ENCODE measurements at regions not wholly inside any gene's neighbourhood (a gene's known extent, or its start where the extent isn't known, plus 50 kb on each side); places are given as distances from the start of the nearest gene placed in this dataset.

DNA sequence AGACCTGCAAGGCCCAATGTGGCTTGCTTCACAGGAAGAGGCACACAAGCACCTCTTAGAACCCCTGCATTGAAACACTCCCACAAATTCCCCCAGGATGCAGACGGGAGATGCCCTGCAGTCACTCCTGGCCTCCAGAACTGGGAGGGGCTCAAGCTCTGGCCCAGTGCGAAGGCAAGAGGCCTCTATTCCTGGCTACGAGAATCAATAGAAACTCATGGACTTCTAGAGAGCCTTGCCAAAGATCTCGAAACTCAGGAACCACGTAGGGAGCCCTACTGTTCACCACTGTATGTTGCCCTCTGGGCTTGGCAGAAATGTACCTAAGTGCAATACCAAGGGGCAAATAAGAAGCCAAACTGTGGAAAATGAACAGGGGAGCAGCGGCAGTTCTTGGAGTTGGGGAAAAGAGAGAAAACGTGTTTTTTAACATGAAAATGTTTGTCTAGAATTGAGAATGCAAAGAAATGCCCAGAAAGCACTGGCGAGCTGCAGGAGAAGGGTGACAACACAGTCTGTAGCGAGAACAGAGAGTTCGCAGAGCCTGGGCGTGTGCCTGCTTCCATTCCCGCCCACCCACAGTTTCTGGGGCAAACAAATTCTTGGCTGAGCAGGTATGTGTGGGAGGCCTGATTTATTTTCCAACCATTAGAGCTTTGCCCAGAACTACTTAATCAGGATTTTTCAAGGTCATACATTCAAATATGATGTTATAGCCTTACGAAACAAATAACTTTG lies 260.5 kb upstream of the KLF14 start:
- TF ChIP-seq, protein P1, sequence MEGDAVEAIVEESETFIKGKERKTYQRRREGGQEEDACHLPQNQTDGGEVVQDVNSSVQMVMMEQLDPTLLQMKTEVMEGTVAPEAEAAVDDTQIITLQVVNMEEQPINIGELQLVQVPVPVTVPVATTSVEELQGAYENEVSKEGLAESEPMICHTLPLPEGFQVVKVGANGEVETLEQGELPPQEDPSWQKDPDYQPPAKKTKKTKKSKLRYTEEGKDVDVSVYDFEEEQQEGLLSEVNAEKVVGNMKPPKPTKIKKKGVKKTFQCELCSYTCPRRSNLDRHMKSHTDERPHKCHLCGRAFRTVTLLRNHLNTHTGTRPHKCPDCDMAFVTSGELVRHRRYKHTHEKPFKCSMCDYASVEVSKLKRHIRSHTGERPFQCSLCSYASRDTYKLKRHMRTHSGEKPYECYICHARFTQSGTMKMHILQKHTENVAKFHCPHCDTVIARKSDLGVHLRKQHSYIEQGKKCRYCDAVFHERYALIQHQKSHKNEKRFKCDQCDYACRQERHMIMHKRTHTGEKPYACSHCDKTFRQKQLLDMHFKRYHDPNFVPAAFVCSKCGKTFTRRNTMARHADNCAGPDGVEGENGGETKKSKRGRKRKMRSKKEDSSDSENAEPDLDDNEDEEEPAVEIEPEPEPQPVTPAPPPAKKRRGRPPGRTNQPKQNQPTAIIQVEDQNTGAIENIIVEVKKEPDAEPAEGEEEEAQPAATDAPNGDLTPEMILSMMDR (conservative IDR thresholded peaks at IDR 0.05; ENCODE audit: low read depth, low read length), result no peak
- H3K4me3 ChIP-seq (ENCODE audit: low read depth, low read length), result no peak overlapping the region
- DNase-seq (ENCODE audit: low read depth), result peak; percentile 28

DNA sequence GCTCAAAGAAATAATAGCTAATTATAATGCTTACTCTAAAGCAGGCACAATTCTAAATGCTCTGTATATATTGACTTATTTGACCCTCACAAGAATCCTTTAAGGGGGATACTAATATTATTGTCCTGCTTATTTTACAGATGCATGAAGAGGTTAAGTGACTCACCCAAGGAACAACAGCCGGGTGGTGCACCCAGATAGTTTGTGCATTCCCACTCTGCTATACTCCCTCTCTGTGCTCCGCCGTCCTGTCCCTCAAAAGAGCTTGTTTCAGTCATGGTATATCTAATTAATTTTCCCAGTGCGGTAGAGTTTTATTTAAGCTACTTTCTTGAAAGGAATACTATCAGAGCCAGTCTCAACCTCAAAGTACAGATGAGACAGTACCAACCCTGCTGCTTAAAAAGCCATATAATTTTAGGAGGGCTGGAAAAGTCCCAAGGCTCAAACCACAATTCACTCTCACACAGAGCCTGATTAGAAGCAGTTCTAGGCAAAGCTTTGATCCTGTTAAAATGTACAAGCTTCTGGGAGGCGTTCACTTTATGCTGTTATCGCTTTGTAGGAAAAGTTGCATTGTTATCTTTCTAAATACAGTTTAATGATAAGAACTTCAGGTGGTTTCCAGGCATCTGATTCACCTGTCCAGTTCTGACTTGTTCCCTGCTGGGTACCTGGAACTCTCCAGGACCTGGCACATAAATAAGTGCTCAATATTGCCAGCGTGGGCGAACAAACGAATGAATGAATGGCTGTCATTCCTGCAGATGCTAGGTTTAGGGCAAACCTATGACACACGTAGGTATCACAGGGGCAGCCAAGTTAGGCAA lies 261.5 kb upstream of the KLF14 start:
- H3K4me3 ChIP-seq (ENCODE audit: low read depth, low read length), result no peak overlapping the region
- DNase-seq (ENCODE audit: low read depth), result peak; percentile 43
- TF ChIP-seq, protein P1 (conservative IDR thresholded peaks at IDR 0.05; ENCODE audit: low read depth, low read length), result no peak

DNA sequence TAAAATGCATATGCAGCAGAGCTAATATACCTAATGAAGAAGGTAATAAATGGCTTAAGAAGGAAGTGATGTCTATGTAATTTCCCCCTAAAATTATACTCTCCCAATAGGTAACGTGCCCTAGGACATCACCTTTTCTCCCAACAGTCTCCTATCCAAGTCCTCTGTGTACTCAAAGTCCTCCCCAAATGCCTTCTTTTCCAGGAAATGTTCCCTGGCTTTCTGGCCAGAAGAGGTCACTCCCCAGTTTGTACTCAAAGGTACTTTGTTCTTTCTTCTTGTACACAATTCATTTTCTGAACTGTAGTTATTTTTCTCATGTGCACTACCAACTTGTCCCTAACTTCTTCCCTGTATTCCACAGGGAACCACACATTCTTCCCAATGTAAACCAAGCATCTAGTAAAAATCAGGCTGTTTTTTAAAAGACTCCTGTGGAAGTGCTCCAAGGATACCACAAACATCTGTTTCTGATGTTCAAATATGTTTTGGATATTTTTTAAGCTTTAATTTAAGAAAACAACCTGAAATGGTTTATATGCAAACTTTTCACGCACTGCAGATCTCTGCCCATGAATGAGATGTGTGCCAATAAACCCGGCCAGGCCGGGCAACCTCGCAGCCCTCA lies 262.3 kb upstream of the KLF14 start:
- TF ChIP-seq, protein P1 (conservative IDR thresholded peaks at IDR 0.05; ENCODE audit: low read depth, low read length), result no peak
- no peak overlapping the region for H3K4me3 ChIP-seq (ENCODE audit: low read depth, low read length)
- no peak for DNase-seq (ENCODE audit: low read depth)

DNA sequence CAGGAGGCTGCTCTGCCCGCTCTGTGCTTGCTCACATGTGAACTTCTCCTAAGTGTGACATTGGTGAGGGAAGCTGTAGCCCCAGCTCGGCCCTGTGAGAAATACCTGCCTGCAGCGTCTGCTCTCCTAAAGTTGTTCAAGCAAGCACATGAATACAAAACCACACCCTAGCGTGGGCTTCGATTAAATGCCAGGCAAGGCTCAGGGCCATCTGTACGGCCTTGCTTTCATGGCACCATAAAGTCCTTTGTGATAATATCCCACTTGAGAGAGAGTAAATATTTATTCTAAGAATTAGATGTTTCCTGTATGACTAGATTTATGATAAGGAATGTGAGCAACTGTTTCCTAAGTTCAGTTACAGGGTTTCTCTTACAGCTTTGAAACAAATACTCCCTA lies 262.8 kb upstream of the KLF14 start:
- DNase-seq (ENCODE audit: low read depth), result peak; percentile 57
- no peak overlapping the region for H3K4me3 ChIP-seq (ENCODE audit: low read depth, low read length)
- TF ChIP-seq, protein P1 (conservative IDR thresholded peaks at IDR 0.05; ENCODE audit: low read depth, low read length), result no peak

DNA sequence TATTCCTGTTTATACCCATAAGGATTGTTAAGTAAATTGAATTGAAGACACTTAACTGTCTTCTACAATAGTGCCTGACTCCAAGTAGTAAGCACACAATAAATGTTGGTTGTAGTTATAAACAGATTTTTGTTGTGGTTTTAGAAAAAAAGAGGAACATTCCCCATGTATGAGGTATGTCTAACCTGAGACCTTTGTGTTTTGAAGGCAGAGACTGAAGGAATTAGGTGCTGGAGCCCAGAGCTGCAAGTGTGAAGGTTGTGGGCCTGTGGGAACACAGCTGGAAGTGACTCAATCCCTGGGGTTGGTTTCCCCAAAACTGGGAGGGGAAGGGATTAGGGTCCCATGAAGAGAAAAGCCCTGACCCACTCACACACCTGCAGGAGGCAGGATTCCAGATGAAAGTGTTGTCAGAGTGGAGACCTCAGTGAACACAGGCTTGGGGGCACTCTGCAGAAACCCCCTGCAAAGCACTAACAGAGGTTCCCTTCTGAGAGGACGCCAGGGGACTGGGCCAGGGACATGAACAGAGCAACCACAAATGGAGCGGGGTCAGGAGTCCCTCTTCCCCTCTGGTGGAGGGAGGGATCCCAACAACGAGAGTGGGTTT lies 265.1 kb upstream of the KLF14 start:
- DNase-seq (ENCODE audit: low read depth), result peak; percentile 82
- TF ChIP-seq, protein P1 (conservative IDR thresholded peaks at IDR 0.05; ENCODE audit: low read depth, low read length), result no peak
- H3K4me3 ChIP-seq (ENCODE audit: low read depth, low read length), result no peak overlapping the region

DNA sequence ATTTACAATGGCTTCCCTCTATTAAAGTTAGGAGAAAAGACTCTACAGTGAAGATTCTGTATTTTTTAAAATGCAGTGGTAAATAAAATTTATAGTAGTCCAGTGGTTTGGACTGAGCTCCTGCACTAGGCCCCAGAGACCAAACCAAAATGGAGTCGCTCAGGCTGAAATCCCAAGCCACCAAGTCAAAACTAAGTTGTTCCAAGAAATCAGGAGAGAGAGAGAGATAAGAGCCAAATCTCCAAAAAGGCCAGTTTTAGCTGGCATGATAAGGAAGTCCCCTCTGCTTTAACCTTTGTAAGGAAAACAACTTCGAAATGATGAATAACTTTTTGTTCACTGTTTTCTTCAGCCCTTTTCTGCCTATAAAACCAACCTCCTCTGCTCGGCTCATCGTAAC lies 265.9 kb upstream of the KLF14 start:
- no peak overlapping the region for H3K4me3 ChIP-seq (ENCODE audit: low read depth, low read length)
- TF ChIP-seq, protein P1 (conservative IDR thresholded peaks at IDR 0.05; ENCODE audit: low read depth, low read length), result no peak
- no peak for DNase-seq (ENCODE audit: low read depth)
